Effector memory CD4-positive, alpha-beta T cell (primary cell): ENCODE measurements at regions not wholly inside any gene's neighbourhood (a gene's known extent, or its start where the extent isn't known, plus 50 kb on each side); places are given as distances from the start of the nearest gene placed in this dataset.
A peak's percentile ranks its signal among the peaks of the same experiment; 100 is the strongest.

Source experiments
- DNase-seq, 3 donors: peaks; one replicate each; pipeline ENCODE4 v3.0.0-alpha.2; 2020
- H3K27ac ChIP-seq: 2 replicates; pipeline ENCODE4 v1.7.0; 2013; ENCODE audit warnings: mild to moderate bottlenecking, low read length, moderate library complexity; ENCODE audit not compliant: insufficient read depth, poor library complexity, severe bottlenecking
- H3K27me3 ChIP-seq: replicated peaks from 2 replicates; pipeline ENCODE4 v1.7.0; 2013; ENCODE audit warnings: mild to moderate bottlenecking, low read length; ENCODE audit not compliant: insufficient read depth, control insufficient read depth, poor library complexity, severe bottlenecking
- H3K36me3 ChIP-seq: 2 replicates; pipeline ENCODE4 v1.7.0; 2013; ENCODE audit warnings: mild to moderate bottlenecking, low read length, moderate library complexity; ENCODE audit not compliant: control insufficient read depth, insufficient read depth
- H3K4me1 ChIP-seq: 2 replicates; pipeline ENCODE4 v1.7.0; 2013; ENCODE audit warnings: low read length, mild to moderate bottlenecking; ENCODE audit not compliant: control insufficient read depth, insufficient read depth, poor library complexity, severe bottlenecking
- H3K4me3 ChIP-seq: 2 replicates; pipeline ENCODE4 v1.7.0; 2013; ENCODE audit warnings: low read length, low read depth, mild to moderate bottlenecking; ENCODE audit not compliant: insufficient read depth, poor library complexity, severe bottlenecking
- H3K9me3 ChIP-seq: 2 replicates; pipeline ENCODE4 v1.7.0; 2013; ENCODE audit warnings: mild to moderate bottlenecking, low read length, moderate library complexity; ENCODE audit not compliant: control insufficient read depth

DNA sequence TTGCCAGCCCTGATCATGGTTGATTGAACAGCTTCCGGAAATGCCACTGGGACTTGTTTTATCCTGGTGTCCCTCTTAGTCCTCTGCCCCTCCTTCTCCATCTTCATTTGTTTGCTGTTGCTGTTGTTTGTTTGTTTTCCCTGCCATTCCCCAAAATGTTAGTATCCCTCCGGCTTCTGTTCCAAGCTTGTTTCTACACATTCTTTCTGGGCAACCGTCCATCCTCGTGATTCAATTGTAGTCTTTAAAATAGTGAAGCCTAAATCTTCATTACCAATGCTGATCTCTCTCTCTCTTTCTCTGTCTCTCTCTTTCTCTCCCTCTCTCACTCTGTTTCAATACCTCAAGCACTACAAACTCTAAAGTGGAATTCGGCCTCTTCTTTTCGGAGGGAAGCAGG lies 649.3 kb upstream of the ARGLU1 start:
- H3K4me1 ChIP-seq, result no peaks in the 10 kb centered on the region

DNA sequence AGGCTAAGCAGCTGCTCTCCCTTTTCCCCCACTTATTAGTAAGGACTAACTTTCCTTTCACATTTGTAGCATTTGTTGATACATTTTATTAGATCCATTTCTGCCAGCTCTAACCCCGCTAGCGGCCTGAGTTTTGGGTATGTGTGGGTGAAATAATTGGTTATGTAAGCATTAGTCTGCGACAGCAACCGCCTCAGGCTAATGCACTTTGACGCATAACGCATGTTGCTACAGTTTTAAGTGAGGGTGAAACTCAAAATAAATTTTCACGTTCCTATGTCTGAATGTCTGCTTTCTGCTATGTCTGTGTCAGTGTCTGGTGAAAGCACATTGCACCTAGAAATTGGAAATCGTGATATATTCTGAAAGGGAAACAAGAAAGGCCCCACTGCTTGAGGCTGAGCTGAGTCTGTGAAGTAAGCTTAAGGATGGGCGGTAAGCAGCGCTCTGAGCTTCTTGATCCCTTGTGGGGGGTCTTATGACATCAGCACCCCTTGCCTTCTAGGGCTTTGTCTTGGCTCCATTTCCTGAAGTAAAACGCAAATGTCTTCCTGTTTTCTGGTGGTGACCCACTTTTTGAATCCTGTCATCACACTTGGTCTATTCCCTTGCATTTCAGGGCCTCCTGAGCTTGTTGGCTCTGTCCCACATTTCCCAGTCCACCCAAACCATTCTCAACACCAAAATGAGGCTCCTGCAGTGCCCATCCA lies 648.3 kb upstream of the ARGLU1 start:
- Histone ChIP-seq H3K36me3 (no peaks in the 10 kb centered on the region), H3K27me3 (no peaks in the 10 kb centered on the region), H3K4me1 (no peaks in the 10 kb centered on the region), H3K9me3 (no peaks in the 10 kb centered on the region), H3K27ac (no peak overlapping the region), H3K4me3 (no peak overlapping the region)
- DNase-seq, result no peak

More for the DNA sequence above, 649.3 kb upstream of the ARGLU1 start:
- H3K4me3 ChIP-seq, result no peak overlapping the region
- H3K27me3 ChIP-seq, result no peaks in the 10 kb centered on the region
- H3K36me3 ChIP-seq, result no peaks in the 10 kb centered on the region
- no peaks in the 10 kb centered on the region for H3K9me3 ChIP-seq
- H3K27ac ChIP-seq, result no peak overlapping the region
- no peak for DNase-seq

DNA sequence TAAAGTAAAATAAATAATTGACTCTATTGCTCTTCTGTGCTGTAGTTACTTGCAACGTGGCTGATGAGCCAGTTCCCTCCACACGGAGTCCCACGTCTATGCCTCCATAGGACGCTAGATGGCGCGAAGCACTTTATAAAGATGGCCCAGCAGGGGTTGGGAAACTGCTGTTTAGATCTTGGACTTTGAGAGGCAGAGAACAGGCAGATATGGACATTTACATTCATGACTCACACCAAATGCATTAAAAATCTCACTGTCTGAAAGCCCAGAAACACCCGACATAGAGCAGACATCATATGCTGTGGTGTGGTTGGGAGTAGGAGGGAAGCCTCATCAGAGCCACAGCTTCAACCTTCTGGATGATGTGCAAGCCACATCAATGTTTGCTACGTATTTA lies 643.1 kb upstream of the ARGLU1 start:
- Histone ChIP-seq H3K9me3 (no peaks in the 10 kb centered on the region), H3K4me3 (no peak overlapping the region), H3K27me3 (no peaks in the 10 kb centered on the region), H3K4me1 (no peaks in the 10 kb centered on the region), H3K27ac (no peak overlapping the region), H3K36me3 (no peaks in the 10 kb centered on the region)
- DNase-seq, result peak in 1 of 3 donors; percentile 9

DNA sequence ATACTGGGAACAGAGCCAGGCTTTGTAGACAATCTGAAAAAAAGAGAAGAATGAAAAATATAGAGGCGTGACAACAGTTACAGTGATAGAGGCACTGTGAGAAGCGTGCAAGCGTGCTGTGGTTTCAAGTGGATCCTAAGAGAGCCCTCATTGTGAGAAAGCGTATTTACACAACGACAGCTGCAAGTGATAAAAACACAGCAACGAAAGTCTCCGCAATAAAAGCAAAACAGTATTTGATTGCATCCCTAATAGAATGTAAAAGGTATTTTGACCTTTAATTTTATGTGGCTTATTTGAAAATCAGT lies 642.7 kb upstream of the ARGLU1 start:
- H3K27me3 ChIP-seq, result no peaks in the 10 kb centered on the region
- H3K27ac ChIP-seq, result no peak overlapping the region
- DNase-seq, result no peak
- H3K9me3 ChIP-seq, result no peaks in the 10 kb centered on the region
- H3K4me3 ChIP-seq, result no peak overlapping the region
- no peaks in the 10 kb centered on the region for H3K36me3 ChIP-seq
- H3K4me1 ChIP-seq, result no peaks in the 10 kb centered on the region

DNA sequence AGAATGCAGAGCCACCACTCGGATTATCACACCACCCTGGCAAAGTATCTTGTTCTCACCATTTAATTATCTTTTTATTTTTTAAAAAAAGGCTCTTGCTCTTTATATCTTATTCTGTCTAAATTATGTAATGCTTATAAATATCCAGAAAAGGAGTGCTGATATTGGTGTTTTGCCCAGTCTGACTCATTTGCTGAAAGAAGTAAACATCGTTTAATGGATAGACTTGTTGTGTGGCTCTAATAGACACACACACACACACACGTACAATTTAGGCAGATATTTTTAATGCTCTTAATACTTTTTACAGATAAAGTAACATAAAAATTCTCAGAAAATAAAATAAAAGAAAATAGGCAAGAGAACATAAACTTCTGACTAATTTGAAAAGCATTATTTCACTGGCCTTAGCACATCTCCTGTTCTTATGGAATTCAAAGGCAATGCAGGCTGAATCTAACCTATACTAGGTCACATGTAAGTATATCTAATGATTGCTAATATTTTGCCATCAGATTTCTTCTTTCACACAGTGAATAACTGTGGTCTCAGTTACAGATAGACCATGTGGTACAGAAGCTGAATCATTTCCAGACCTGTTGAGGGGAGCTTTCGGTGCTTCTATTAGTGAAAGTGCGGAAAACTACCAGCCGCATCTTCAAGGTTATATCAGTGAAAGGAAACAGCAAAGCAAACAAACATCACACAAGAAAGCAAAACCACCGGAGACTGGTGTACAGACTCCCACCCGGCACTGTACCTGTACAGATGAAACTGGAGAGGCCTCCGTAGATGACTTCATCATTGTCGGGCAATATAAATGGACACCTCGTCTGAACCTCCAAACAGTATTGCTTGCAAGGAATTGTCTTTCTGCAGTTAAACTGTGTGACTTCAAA lies 642.1 kb upstream of the ARGLU1 start:
- H3K4me3 ChIP-seq, result no peak overlapping the region
- H3K27ac ChIP-seq, result no peak overlapping the region
- no peaks in the 10 kb centered on the region for H3K27me3 ChIP-seq
- no peaks in the 10 kb centered on the region for H3K36me3 ChIP-seq
- no peaks in the 10 kb centered on the region for H3K4me1 ChIP-seq
- no peak for DNase-seq
- no peaks in the 10 kb centered on the region for H3K9me3 ChIP-seq

DNA sequence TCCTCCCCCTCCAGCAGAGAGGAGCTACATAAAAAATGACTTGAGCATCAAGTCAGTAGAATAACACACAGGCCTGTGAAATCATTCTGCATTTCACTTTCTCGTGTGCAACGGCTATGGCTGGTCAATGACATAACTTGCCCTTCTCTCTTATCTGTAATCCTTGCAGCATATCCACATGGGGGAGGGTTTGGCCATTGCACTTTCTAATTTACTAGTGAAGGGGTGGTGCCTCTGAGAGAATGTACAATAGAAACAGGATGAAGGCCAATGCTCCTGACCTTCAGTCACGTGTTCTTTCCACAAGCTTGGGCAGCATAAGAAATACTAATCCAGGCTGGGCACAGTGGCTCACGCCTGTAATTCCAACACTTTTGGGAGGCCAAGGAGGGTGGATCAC lies 641.0 kb upstream of the ARGLU1 start:
- no peak for DNase-seq
- Histone ChIP-seq H3K4me1 (no peaks in the 10 kb centered on the region), H3K27me3 (no peaks in the 10 kb centered on the region), H3K27ac (no peak overlapping the region), H3K4me3 (no peak overlapping the region), H3K36me3 (no peaks in the 10 kb centered on the region), H3K9me3 (no peaks in the 10 kb centered on the region)

DNA sequence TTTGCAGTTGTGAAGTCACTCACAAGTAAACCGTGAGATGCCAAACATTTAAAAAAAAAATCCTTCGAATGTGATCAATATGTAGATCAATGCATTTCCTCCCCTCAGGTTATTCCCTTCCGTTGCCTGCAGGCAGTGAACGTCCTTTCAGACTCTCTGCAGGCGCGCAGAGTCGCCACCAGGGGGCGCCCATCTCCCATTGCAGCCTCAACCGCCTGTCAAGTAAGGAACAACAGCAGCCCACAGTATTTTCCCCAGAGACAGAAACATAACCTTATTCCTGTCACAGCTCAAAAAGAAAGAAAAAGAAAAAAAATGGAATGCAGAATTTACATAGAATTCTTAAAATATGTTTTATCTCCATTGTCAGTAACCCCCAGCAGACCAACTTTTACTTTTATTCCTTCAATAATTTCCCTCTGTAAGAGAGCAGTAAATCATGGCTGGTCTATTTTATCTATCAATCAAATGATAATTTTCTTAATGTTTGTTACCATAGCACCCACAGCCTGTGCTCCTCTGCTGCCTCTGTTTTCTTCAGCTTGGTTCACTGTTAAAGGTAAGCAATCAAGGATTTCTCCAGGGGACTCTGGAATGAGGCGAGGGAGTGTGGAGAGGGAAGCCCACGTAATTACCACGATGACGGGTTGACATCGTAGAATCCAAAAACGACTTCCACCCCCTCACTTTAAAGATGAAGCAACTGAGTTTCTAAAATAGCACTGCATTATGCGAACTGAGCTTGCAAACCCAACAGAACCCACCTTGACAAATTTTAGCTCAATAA lies 637.6 kb upstream of the ARGLU1 start:
- H3K27ac ChIP-seq, result no peak overlapping the region
- H3K4me3 ChIP-seq, result no peak overlapping the region
- H3K9me3 ChIP-seq, result no peaks in the 10 kb centered on the region
- no peaks in the 10 kb centered on the region for H3K36me3 ChIP-seq
- peak in 2 of 3 donors; percentile 4 to 32 for DNase-seq
- H3K4me1 ChIP-seq, result no peaks in the 10 kb centered on the region
- H3K27me3 ChIP-seq, result no peaks in the 10 kb centered on the region

DNA sequence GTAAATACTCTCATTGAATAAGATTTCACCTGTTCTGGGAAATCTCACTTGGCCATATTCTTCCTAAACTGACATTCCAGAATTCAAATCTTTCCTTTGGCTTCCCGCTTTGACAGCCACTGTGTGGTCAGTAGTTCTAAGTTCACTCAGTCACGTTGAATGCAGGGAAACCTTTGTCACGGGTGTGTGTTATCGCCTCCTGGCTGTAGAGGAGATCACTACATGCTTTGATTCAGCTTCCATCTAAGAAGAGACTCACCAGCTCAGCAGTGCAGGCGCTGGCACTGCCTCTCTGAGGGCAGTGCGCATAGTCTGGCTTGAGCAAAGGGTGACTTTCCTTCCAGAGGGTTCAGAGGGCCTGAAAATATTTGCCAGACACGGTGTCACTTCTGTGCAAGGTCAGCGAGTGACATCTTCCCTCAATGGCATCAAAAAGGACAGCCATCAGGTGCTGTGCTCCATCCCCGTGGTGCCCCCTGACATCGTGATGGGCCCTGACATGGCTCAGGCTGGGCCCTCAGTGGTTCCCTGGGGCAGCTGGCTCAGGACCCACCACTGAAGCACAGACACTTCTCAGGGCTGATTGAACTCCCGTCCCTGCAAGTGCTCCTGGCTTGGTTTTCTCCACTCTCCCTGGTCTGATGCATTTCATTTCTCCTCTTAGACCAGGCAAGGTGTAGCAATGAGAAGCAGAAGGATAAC lies 635.4 kb upstream of the ARGLU1 start:
- Histone ChIP-seq H3K9me3 (no peaks in the 10 kb centered on the region), H3K4me3 (no peak overlapping the region), H3K36me3 (no peaks in the 10 kb centered on the region), H3K27me3 (no peaks in the 10 kb centered on the region), H3K27ac (no peak overlapping the region), H3K4me1 (no peaks in the 10 kb centered on the region)
- no peak for DNase-seq

DNA sequence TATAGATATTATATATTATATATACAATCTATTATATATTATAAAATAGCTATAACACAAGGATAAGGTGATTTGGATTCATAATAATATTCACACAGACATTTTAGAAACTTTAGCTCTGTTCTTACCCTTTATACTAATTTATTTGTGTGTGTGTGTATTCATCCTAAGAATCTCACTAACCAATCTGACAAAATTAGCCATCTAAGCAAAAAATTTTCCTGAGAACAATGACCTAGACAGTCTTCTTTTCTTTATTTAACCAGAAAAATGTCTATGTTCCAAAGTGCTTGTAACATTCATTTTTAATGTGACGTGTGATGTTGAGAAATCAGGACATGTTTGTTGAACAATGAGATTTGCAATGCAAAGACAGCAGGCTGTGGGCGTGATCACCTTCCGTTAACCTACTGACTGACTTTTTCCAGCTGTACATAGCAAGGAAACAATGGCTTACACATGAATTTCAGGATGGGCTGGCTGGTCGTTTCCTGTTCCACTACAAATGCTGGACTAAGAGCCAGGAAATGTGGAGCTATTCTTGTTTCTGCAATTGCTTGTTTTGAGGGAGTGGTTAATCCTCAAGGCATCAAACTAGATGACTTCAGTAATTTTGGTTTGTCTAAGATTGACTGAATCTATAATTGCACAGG lies 634.6 kb upstream of the ARGLU1 start:
- Histone ChIP-seq H3K27ac (no peak overlapping the region), H3K36me3 (no peaks in the 10 kb centered on the region), H3K27me3 (no peaks in the 10 kb centered on the region), H3K4me3 (no peak overlapping the region), H3K9me3 (no peaks in the 10 kb centered on the region), H3K4me1 (no peaks in the 10 kb centered on the region)
- DNase-seq, result no peak
